ENCODE measurements at regions not wholly inside any gene's neighbourhood (a gene's known extent, or its start where the extent isn't known, plus 50 kb on each side); places are given as distances from the start of the nearest gene placed in this dataset.

GRCh38 chr3:171986757-171987518, 52.4 kb upstream of the FNDC3B start:
- no peak overlapping the region for H3K4me3 ChIP-seq (replicated peaks; ENCODE audit: low read depth, low read length)
- no peak for DNase-seq (ENCODE audit: low read depth)
- TF ChIP-seq, protein P1, sequence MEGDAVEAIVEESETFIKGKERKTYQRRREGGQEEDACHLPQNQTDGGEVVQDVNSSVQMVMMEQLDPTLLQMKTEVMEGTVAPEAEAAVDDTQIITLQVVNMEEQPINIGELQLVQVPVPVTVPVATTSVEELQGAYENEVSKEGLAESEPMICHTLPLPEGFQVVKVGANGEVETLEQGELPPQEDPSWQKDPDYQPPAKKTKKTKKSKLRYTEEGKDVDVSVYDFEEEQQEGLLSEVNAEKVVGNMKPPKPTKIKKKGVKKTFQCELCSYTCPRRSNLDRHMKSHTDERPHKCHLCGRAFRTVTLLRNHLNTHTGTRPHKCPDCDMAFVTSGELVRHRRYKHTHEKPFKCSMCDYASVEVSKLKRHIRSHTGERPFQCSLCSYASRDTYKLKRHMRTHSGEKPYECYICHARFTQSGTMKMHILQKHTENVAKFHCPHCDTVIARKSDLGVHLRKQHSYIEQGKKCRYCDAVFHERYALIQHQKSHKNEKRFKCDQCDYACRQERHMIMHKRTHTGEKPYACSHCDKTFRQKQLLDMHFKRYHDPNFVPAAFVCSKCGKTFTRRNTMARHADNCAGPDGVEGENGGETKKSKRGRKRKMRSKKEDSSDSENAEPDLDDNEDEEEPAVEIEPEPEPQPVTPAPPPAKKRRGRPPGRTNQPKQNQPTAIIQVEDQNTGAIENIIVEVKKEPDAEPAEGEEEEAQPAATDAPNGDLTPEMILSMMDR (IDR thresholded peaks at IDR 0.05; ENCODE audit: low read length, missing control alignments), result no peak
